Pulmonary artery endothelial cell (primary cell): ENCODE measurements at regions not wholly inside any gene's neighbourhood (a gene's known extent, or its start where the extent isn't known, plus 50 kb on each side); places are given as distances from the start of the nearest gene placed in this dataset.
"Not testable (repeated sequence)": the region's sequence is repeated elsewhere in the genome, so short reads cannot be mapped to it uniquely, and the experiment has no call there.

Experiments used
- DNase-seq: peaks from one replicate; pipeline ENCODE4 v3.0.0-alpha.2; 2011; ENCODE audit warnings: low read depth, low spot score

DNA sequence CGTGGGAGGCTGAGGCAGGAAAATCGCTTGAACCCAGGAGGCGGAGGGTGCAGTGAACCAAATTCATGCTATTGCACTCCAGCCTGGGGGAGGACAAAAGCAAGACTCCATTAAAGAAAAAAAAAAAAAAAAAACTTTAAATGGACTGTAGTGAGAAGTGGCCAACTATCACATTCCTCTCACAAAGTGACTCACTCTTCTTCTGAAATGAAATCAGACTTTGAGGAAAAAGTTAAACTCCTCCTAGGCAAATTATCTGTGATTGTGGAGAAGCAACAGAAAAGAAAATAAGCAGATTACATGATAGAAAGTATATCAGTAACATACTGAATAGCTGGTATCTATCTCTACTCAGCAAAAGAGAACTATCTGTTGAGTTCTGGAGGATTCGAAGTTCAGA lies 234.3 kb upstream of the PHF14 start:
- no peak for DNase-seq

DNA sequence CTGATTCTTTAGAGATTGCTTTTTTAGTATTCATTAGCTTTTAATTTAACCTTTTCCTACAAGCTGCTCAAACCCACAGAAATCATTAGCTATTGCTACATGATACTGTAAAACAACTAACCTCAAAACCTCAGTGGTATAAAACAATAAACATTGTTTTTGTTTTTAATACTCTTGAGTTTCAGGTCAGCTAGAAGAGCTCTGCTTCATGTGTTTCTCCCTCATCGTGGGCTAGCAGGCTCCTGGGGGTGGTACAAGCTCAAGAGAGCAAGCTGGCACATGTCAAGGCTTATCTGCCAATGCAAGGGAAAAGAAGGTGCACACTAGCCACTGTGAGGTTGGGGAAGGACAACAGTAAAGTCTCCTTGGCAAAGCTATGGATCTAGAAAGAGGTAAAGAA lies 232.9 kb upstream of the PHF14 start:
- DNase-seq, result no peak

DNA sequence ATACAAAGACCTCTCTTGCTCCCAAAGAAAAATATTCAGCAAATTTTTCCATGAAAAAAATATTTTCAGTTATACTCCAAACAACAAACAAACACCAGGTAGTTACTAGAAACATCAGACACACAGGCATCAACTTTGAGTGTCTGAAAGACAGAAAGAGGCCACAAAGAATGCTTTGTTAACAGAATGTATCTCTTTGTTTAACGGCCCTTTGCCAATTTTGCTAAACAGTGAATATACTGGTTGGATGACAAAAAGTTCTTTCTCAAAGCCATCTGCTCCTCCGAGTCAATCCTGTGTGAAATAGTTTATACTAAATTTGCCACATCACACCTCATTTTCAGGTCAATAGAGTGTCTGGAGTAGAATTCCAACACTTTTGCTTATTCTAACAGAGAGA lies 216.7 kb upstream of the PHF14 start:
- DNase-seq, result no peak

DNA sequence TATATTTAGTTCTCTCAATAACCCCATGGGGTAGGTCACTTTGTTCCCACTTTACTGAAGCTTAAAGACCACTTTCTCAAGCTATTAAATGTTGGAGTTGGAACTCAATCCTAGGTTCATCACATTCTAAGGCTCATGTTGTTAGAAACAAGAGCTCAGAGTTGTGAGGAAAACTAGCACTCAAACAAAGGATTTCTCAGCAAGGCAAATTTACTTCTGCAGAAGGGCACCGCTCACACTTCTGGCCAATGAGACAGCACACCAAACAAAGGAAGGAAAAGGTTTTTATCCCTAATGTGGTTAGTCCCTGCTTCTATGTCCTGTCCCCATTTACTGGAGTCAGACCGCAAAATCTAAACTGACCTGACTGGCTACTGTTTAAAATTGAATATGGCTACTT lies 214.6 kb upstream of the PHF14 start:
- DNase-seq, result no peak

DNA sequence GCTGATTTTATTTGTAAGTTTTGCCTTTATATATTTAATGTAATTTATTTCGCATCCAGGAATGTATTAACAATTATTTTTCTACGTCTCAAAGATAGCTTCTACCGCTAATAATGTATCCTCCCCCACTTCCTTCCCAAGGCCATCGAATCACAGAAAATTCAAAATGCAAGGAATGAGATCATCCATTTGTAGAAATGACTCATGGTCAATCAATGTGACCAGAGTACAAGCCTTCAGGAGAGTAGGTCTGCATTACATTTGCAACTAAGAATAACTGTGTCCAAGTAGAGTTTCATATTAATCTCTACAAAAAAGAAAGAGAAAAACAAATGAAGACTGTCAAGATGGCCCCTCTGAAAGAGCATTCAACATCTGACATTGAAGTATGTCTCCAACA lies 205.9 kb upstream of the PHF14 start:
- no peak for DNase-seq

DNA sequence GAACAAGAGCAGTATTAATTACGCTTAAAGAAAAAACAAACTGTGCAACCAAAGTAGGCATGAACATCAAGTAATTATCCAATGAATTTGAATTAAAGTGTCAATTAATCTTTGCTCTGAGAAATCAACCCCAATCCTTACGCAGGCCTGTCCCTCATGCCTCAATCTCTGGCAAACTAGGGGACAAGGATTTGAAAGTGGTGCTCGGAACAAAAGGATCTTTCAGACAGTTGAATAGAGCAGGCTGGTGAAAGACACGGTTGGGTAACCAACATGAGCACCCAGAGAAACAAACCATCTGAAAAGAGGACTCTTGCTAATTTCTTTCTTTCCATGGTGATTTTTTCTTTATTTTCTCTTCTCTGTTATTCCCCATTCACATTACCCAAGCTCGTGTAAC lies 203.5 kb upstream of the PHF14 start:
- DNase-seq, result no peak

DNA sequence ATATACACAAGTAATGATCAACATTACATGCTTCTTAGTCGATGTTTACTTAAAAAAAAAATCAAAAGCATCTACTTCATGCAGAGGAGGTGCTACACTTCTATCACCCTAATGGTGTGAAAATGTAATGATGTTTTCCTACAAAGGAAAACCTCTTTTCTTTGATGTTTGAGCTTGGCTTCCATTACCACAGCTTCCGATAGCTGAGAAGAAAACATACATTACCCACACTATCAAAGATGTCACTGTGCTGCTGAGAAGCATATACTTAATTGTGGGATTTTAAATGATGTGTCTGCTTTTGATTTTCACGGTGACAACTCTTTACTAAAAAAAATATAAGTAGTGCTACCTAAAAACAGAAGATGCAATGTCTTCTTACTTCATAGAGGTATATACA lies 200.2 kb upstream of the PHF14 start:
- DNase-seq, result no peak

DNA sequence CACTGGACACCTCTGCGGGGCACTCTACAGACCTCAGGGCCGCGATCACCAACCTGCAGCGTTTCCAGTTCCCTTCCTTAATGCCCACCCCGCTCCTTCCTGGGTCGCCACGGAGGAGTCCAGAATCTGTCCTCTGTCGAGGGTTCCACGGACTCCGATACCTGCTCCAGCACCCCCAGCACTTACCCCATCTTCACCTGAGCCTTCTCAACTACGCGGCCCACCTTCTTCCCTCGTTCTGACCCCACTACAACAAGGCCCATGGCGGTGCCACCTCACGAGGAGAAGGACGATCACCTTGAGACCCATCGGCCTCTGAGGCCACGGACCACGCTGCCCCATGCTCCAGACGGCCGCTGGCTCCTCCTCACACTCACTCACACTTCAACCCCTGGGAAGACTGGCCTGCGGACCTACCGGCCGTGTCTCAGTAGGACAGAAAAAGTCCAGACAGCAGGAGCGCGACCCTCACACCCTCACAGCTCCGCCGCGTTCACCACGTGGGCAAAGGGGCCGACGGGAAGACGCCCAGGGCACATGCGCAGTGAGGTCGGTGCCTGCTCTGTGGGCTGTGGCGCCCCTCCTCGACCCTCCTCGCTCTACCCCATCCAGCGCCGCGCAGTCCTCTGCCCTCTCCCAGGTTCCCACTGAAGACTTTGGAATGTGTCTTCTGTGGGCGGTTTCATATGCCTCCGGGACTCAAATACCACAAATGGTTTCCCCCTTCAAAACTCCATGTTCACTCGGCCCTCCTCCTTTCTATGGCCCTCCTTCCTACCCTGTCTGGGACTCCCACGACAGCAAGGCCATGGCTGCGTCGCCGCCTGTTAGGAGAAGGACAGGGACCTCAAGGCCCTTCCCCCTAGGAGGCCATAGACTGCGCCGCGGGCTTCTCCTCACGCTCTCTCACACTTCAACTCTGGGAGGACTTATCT lies 193.9 kb upstream of the PHF14 start:
- no peak for DNase-seq

DNA sequence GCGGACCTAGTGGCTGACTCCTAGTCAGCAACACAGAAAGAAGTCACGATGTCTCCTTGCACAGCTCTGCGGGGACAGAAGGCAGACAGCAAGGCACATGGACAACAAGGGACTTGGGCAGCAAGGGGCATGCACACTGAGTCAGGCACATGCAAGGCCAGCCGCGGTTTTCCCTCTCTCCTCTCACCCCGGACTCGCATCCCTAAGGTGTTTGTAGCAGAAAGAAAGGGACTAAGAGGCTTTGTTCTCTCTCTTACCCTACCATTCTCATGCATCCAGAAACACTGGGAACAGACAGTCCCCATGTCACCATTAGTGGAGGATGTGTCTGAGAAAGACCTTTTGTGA lies 193.3 kb upstream of the PHF14 start:
- no peak for DNase-seq

DNA sequence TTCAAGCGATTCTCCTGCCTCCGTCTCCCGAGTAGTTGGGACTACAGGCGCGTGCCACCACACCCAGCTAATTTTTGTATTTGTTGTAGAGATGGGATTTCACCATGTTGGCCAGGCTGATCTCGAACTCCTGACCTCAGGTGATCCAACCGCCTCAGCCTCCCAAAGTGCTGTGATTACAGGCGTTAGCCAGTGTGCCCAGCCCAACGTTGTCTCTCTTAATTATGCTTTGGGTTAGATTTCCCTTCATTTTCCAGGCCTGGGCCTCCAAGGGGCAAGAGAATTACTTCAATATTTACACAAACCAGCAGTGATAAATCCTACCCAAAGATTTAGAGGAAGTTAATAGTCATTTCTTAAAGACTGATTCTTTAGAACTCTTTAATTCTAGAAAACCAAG lies 186.7 kb upstream of the PHF14 start:
- DNase-seq, result not testable (repeated sequence)

DNA sequence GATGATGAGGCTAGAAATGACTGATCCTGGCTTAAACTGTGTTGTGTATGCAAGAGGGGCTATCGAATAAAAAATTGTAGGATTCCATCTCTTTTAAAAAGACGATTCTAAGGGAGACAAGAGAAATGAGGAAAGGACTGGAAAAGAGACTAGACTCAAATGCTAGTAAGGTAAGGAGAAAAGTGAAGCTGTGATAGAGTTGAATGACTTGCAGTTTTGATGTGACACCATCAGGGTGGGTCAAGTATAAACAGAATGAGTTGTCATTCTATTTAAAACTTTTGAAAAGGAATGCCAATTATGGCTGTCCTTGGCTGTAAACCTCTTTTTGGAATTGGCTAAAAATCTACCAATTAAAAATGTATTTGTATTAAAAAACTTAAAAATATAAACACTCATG lies 184.5 kb upstream of the PHF14 start:
- DNase-seq, result no peak

DNA sequence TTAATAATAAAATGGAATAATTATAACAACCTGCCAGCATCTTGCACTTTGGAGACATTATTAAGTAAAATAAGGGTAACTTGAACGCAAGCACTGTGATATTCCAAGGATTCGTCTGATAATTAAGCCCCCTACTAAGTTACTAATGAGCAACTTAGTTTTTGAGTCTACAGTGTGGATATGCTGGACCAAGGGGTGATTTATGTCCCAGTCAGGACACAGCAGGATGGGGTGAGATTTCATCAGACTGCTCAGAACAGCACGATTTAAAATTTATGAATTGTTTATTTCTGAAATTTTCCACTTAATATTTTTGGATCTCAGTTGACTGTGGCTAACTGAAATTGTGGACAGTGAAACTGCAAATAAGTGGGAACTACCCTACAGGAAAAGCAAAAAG lies 182.8 kb upstream of the PHF14 start:
- DNase-seq, result no peak

DNA sequence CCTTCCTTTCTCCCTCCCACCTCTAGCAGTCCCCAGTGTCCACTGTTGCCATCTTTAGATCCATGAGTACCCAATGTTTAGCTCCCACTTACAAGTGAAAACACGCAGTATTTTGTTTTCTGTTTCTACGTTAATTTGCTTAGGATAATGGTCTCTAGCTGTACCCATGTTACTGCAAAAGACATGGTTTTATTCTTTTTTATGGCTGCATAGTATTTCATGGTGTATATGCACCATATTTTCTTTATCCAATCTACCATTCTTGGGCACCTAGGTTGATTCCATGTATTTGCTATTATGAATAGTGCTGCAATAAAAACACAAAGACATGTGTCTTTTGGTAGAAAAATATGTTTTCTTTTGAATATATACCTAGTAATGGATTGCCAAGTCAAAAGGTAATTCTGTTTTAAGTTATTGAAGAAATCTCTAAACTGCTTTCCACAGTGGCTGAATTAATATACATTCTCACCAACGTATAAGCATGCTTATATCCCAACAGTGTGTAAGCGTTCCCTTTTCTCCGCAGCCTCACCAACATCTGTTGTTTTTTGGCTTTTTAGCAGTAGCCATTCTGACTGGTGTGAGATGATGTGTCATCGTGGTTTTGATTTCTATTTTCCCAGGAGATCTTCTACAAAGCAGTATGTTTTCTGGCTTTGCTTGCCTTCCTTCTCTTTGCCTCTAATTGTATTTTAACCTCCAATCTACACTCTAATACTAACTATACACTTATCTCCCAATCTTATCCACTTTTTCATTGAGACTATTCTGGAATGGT lies 179.5 kb upstream of the PHF14 start:
- DNase-seq, result no peak

DNA sequence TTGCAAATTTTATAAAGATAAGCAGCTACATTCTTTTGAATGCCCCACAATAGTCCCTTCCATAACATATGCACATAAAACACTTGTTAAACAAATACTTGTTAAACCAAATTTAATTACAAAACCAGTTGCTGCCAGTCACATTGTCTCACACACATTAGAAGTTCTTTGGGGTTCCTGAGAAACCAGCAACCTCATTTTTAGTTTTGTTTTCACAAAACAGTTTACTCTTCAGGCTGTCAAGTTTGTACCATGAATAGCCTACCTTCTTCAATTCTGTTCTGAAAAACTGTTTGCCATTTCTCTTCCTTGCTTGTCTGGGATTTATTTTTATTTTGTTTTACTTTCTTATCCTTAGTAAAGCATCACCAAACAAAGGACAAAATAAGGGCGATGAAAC lies 176.5 kb upstream of the PHF14 start:
- no peak for DNase-seq

DNA sequence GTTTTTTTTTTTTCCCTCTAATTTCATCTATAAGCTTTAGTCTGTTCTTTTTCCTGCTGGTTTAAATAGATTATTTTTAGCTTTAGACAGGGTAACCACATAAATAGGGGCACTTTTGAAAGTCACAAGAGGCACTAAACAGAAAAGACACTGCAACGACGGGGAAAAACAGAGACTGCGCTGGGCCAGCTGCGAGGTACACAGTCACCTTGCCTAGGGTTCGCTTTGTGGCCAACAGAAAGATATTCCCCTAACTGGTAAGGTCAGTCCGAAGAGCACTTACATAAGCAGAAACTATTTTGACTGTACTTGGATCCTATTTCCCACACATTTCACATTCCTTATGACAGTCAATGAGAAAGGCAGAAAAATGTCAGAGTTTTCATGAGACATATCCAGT lies 175.6 kb upstream of the PHF14 start:
- DNase-seq, result no peak

DNA sequence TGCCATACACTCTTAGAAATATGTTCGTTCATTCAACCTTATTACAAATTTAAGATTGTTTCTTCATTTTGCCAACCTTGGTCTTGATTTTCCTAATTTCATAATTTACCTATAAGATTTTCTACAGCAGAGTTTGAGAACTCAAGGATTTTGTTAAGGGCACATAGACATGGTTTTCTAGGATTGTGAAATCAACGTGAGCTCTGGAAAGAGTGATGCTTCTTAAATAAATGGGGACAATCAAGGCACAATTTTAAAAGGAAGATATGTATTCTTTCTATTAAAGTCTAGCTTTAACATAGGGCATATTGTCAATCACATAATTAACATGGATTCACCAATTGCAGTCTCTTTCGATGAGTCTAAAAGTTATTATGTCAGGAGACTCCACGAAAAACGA lies 174.2 kb upstream of the PHF14 start:
- no peak for DNase-seq

DNA sequence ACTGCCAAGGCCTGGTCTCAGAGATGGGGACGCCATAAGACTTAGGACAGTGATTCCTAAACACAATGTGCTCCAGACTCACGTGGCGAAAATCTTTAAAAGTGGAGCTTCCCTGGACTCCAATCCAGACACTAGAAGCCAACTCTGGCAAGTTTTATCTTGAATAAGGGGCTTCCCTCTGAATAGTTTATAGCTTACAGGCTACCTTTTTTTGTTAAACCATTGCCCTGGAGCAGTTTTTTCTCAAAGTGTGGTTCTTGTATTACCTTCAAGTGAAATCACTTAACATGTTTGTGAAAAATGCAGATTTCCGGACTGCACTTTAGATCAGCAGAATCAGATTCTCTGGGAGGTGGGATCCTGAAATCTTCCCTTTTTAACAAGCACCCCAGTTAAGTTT lies 171.7 kb upstream of the PHF14 start:
- DNase-seq, result no peak

DNA sequence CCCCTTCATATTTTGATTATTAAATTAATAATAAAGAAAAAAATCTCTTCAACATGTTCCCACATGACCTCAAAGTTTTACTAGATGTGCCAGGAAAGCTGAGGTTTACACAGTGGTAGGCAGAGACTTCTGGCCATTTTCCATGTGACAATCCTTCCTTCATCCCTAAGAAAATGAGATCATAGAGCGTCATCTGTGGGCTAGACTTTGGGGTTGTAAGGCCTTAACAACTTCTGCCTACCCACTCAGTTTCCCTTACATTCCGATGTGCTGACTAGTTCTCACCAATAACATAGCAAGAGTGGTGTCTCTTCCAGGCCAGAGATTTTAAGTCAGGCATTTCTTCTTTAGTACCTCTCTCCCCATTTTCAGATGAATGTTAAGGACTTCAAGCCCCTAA lies 171.1 kb upstream of the PHF14 start:
- DNase-seq, result no peak

DNA sequence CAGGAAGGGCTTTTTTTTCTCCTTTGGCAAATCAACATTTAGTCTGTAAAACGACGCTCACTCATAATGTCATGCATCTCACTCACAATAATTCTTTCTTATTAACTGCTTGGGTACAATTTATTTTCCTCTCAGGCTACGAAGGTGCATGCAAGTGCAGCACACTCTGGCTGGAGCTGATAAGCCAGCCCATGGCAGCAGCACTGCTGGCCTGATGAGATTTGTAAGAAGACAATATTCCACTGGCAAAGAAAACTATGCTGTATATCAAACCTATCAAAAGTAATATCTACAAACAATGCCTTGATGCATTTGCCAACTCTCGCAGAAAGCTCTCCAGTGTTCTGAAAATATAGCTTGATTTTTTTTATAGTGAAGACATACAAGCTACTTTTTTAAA lies 170.0 kb upstream of the PHF14 start:
- no peak for DNase-seq

DNA sequence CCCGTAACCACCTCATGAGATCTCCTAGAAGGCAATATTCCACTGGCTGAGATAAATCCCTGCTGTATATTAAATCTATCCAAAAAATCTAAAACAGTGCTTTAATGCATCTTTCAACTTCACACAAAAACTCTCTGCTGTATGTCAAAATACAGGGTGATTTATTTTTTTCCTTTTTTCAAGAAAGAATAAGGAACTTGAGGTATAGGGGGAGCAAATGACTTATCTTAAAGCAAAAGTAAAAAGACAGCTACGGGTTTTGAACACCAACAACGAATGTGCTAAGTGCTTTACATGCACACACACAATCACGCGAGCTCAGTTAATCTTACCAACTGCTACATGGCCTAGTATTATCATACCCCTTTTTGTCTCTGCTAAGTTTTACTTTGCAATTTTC lies 168.9 kb upstream of the PHF14 start:
- DNase-seq, result no peak

DNA sequence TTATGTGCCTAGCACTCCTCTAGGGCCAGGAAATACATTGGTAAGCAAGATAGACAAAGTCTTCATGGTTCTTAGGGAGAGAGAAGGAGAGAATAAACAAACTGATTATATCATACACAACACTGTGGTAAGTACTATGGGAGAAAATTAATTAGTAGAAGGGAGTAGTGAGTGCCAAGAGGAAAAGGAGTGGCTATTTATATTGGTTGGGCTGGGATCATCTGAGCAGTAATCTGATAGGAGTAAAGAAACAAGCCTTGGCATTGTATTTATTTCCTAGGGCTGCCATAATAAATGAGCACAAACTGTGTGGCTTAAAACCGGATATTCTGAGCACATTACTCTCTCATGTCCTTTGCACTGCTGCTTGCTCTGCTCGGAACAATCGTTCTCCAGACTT lies 158.1 kb upstream of the PHF14 start:
- DNase-seq, result no peak

DNA sequence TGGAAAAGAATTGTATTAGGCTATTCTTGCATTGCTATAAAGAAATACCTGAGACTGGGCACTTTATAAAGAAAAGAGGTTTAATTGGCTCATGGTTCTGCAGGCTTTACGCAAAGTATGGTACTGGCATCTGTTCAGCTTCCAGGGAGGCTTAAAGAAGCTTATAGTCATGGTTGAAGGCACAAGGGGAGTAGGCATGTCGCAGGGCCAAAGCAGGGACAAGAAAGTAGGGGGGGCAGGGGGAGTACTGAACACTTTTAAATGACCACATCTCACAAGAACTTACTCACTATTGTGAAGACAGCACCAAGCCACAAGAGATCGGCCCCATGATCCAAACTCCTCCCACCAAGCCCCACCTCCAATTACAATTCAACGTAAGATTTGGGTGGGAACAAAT lies 152.5 kb upstream of the PHF14 start:
- no peak for DNase-seq

DNA sequence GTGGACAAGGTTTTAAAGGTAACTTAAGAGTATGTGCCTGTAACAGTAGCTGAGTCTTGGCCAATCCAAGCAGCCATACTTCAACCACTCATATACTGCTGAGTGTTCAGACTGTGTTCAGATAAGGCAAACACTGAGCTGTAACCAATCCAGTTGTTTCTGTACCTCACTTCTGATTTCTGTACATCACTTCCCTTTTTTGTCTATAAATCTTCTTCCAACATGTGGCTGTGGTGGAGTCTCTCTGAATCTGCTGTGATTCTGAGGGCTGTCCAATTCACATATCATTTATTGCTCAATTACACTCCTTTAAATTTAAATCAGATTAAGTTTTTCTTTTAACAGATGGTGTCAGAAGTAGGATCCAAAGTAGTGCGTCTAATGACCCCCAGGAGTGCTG lies 149.5 kb upstream of the PHF14 start:
- no peak for DNase-seq
